GM10266 (cell line): ENCODE measurements at regions not wholly inside any gene's neighbourhood (a gene's known extent, or its start where the extent isn't known, plus 50 kb on each side); places are given as distances from the start of the nearest gene placed in this dataset.

Experiments used
- DNase-seq: peaks from one replicate; pipeline ENCODE4 v3.0.0; 2012; ENCODE audit errors: extremely low spot score
- CTCF ChIP-seq: IDR thresholded peaks from 2 replicates; pipeline ENCODE4 v1.5.1; 2012; ENCODE audit warnings: mild to moderate bottlenecking, low read depth; ENCODE audit not compliant: control insufficient read depth, insufficient read depth; ENCODE audit errors: missing control alignments

GRCh38 chr2:21793461-21793860, 669.7 kb downstream of the TDRD15 start:
- TF ChIP-seq CTCF, result no peak
- no peak for DNase-seq

- TF ChIP-seq CTCF, result no peak
- DNase-seq, result no peak
These were observed 670.8 kb downstream of the TDRD15 start for GRCh38 chr2:21794611-21795010.

- TF ChIP-seq CTCF, result no peak
- no peak for DNase-seq
These were observed 676.6 kb downstream of the TDRD15 start for GRCh38 chr2:21800356-21800755.

GRCh38 chr2:21803550-21803949, 679.8 kb downstream of the TDRD15 start:
- DNase-seq, result no peak
- TF ChIP-seq CTCF, result no peak

GRCh38 chr2:21804151-21804550, 680.4 kb downstream of the TDRD15 start:
- no peak for DNase-seq
- no peak for TF ChIP-seq CTCF

GRCh38 chr2:21811541-21811940, 687.8 kb downstream of the TDRD15 start:
- DNase-seq, result no peak
- no peak for TF ChIP-seq CTCF

- TF ChIP-seq CTCF, result no peak
- no peak for DNase-seq
These were observed 689.0 kb downstream of the TDRD15 start for GRCh38 chr2:21812766-21813165.
